ENCODE measurements at regions not wholly inside any gene's neighbourhood (a gene's known extent, or its start where the extent isn't known, plus 50 kb on each side); places are given as distances from the start of the nearest gene placed in this dataset.

- ATAC-seq, result no peak
- no peaks in the 10 kb centered on the region for H3K36me3 ChIP-seq
- 0 to 100% methylated on average over 1 of the region's 4 CpGs for WGBS, 2 donors (ENCODE audit: low coverage in 1 of 2)
- H3K27me3 ChIP-seq, result peaks cover 14% of the 10 kb centered on the region
- H3K4me3 ChIP-seq, result no peak overlapping the region
- TF ChIP-seq POLR2AphosphoS5 (IDR thresholded peaks at IDR 0.05) (no peak), CTCF (IDR thresholded peaks at IDR 0.05) (no peak), EP300 (IDR thresholded peaks at IDR 0.05) (no peak), POLR2A (IDR thresholded peaks at IDR 0.05) (no peak)
- H3K27ac ChIP-seq, result no peak overlapping the region
- no peaks in the 10 kb centered on the region for H3K4me1 ChIP-seq
- peaks cover 0 to 13% (median 0%) of the 10 kb centered on the region in 3 donors for H3K9me3 ChIP-seq
These were observed 167.6 kb upstream of the SYT13 start for GRCh38 chr11:45453721-45454120.

GRCh38 chr11:45451766-45452440, 165.8 kb upstream of the SYT13 start:
- ATAC-seq, result no peak
- Histone ChIP-seq H3K36me3 (no peaks in the 10 kb centered on the region), H3K9me3 (peaks cover 0 to 13% (median 0%) of the 10 kb centered on the region in 3 donors), H3K4me3 (no peak overlapping the region), H3K4me1 (no peaks in the 10 kb centered on the region), H3K27me3 (peaks cover 17% of the 10 kb centered on the region), H3K27ac (no peak overlapping the region)
- 36% methylated on average over 8 of the region's 8 CpGs; no CpG with 5 or more reads in 1 of the 2 donors for WGBS, 2 donors (ENCODE audit: low coverage in 1 of 2)
- TF ChIP-seq EP300 (IDR thresholded peaks at IDR 0.05) (no peak), POLR2A (IDR thresholded peaks at IDR 0.05) (no peak), POLR2AphosphoS5 (IDR thresholded peaks at IDR 0.05) (no peak), CTCF (IDR thresholded peaks at IDR 0.05) (no peak)

DNA sequence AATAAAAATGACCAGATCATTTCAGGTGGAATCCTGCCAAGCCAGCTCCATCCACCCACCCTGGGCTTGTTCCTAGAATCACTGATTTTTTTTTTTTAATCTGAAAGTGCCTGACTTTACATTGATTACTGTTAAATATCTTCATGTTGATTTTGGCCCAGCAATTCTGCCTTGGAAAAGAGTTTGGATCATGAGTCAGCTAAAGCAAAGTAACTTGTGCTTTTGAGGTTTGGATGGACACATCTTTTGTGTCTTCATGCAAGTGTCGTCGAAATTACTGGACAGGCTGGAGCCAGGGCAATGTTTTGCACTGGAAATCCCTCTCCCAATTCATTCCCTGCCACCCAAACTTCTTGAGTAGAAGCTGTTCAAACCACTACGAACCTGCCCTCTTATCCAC, 164.0 kb upstream of the SYT13 start:
- H3K4me1 ChIP-seq, result no peaks in the 10 kb centered on the region
- H3K27ac ChIP-seq, result no peak overlapping the region
- TF ChIP-seq POLR2AphosphoS5 (IDR thresholded peaks at IDR 0.05), result no peak
- no peak overlapping the region for H3K4me3 ChIP-seq
- H3K27me3 ChIP-seq, result peaks cover 28% of the 10 kb centered on the region
- no peak for ATAC-seq
- H3K9me3 ChIP-seq, result peaks cover 0 to 8% (median 0%) of the 10 kb centered on the region in 3 donors
- 77 to 78% methylated on average over 2 to 3 of the region's 3 CpGs for WGBS, 2 donors (ENCODE audit: low coverage in 1 of 2)
- no peaks in the 10 kb centered on the region for H3K36me3 ChIP-seq

- no peak for ATAC-seq
- TF ChIP-seq CTCF (IDR thresholded peaks at IDR 0.05) (no peak), EP300 (IDR thresholded peaks at IDR 0.05) (no peak), POLR2AphosphoS5 (IDR thresholded peaks at IDR 0.05) (no peak), POLR2A (IDR thresholded peaks at IDR 0.05) (no peak)
- H3K27ac ChIP-seq, result no peak overlapping the region
These were observed 163.0 kb upstream of the SYT13 start for GRCh38 chr11:45449036-45449601.

GRCh38 chr11:45448561-45448960, 162.4 kb upstream of the SYT13 start:
- Histone ChIP-seq H3K4me1 (no peaks in the 10 kb centered on the region), H3K9me3 (no peaks in the 10 kb centered on the region), H3K27ac (no peak overlapping the region), H3K4me3 (no peak overlapping the region), H3K36me3 (no peaks in the 10 kb centered on the region), H3K27me3 (peaks cover 35% of the 10 kb centered on the region)
- WGBS, 2 donors (ENCODE audit: low coverage in 1 of 2), result 100% methylated on average over 1 of the region's 5 CpGs; no CpG with 5 or more reads in 1 of the 2 donors
- no peak for TF ChIP-seq POLR2AphosphoS5 (IDR thresholded peaks at IDR 0.05)
- ATAC-seq, result no peak

More at GRCh38 chr11:45449036-45449601, 163.0 kb upstream of the SYT13 start:
- 68 to 76% methylated on average over 3 to 5 of the region's 9 CpGs for WGBS, 2 donors (ENCODE audit: low coverage in 1 of 2)
- Histone ChIP-seq H3K4me1 (no peaks in the 10 kb centered on the region), H3K4me3 (no peak overlapping the region), H3K27me3 (peaks cover 30% of the 10 kb centered on the region), H3K36me3 (no peaks in the 10 kb centered on the region), H3K9me3 (no peaks in the 10 kb centered on the region)

DNA sequence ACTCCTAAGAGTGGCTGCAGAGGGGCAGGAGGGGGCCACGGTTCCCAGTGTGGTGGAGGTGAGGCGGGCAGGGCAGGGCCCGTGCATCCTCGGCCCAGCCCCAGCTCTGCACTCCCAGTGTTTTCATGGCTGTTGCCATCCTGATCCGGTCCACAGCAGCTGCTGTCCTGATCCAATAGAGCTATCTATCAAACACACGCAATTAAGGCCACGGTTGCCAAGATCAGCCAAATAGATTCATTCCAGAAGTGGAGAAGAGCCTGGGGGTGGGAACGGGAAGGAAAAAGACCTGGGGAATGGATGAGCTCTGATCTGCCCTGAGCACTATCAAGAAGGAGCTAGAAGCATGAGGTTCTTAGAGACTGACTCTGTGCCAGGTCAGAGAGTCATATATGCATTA, 160.9 kb upstream of the SYT13 start:
- H3K36me3 ChIP-seq, result no peaks in the 10 kb centered on the region
- TF ChIP-seq POLR2A (IDR thresholded peaks at IDR 0.05) (no peak), POLR2AphosphoS5 (IDR thresholded peaks at IDR 0.05) (no peak), CTCF (IDR thresholded peaks at IDR 0.05) (no peak), EP300 (IDR thresholded peaks at IDR 0.05) (no peak)
- WGBS, 2 donors (ENCODE audit: low coverage in 1 of 2), result 11 to 41% methylated on average over 1 to 6 of the region's 8 CpGs

More for the DNA sequence above, 160.9 kb upstream of the SYT13 start:
- Histone ChIP-seq H3K27ac (no peak overlapping the region), H3K4me1 (no peaks in the 10 kb centered on the region), H3K4me3 (no peak overlapping the region), H3K27me3 (peaks cover 43% of the 10 kb centered on the region), H3K9me3 (no peaks in the 10 kb centered on the region)
- ATAC-seq, result no peak

Data from gastroesophageal sphincter (tissue), 4 donors.